HepG2 (cell line): ENCODE measurements at regions not wholly inside any gene's neighbourhood (a gene's known extent, or its start where the extent isn't known, plus 50 kb on each side); places are given as distances from the start of the nearest gene placed in this dataset.

Experiments
- ATAC-seq: fragments of 200-7000 bp; cut with Tn5 transposase; 3 replicates; pipeline ENCODE4 v1.9.1; 2020; ENCODE audit warnings: mild to moderate bottlenecking, moderate library complexity
- BruUV-seq: library from RNA; stranded (reverse); fragments of 400-500 nt; replicated peaks from 2 replicates; lab custom pipeline; 2021; lab: Mats Ljungman, UMichigan
- CTCF ChIA-PET: fragments of 300-600 bp; formaldehyde crosslinking; extraction: SDS; loops from one replicate; lab custom pipeline; 2021; ENCODE audit warnings: low total read pairs, inconsistent platforms, low intra/inter-chr PET ratio; lab: Yijun Ruan, JAX
- POLR2A ChIA-PET: fragments of 350-600 bp; sonication (Branson Sonifier 250); formaldehyde crosslinking; loops from one replicate; lab custom pipeline; 2020; ENCODE audit warnings: antibody characterized with exemption, inconsistent platforms; lab: Yijun Ruan, JAX
- DNase-seq: peaks from one replicate; pipeline ENCODE4 v3.0.0-alpha.2; 2015; ENCODE audit warnings: low spot score
- FAIRE-seq: peaks from 3 replicates; lab custom pipeline; 2011; peaks lifted over from hg19 to GRCh38; lab: Jason Lieb, UNC
- H2AFZ ChIP-seq: one replicate; pipeline ENCODE4 v1.6.1; 2011; ENCODE audit warnings: low read length, inconsistent platforms
- H3K27ac ChIP-seq: fragments of 300-600 bp; 3 replicates; pipeline ENCODE4 v1.8.0; 2011; ENCODE audit warnings: mixed run types, mild to moderate bottlenecking, mixed read lengths, low read length, inconsistent platforms; ENCODE audit not compliant: insufficient read depth; ENCODE audit errors: extremely low read length
- H3K27me3 ChIP-seq, 2 experiments: fragments of 200-600 bp in 1 of 2; 2 replicates in 1 of 2; 3 replicates in 1 of 2; pipeline versions ENCODE4 v1.6.0 to v1.8.0; 2011; ENCODE audit warnings: low read length in 2 of 2, mild to moderate bottlenecking in 2 of 2, moderate library complexity in 2 of 2, inconsistent platforms in 1 of 2; ENCODE audit not compliant: insufficient read depth in 2 of 2, control insufficient read depth in 1 of 2
- H3K36me3 ChIP-seq, 2 experiments: fragments of 200-600 bp in 1 of 2; replicated peaks in 1 of 2; 2 replicates in 1 of 2; 3 replicates in 1 of 2; pipeline versions ENCODE4 v1.5.1 to v1.8.0; 2011; ENCODE audit warnings: low read length in 2 of 2, inconsistent platforms in 1 of 2; ENCODE audit not compliant: insufficient read depth in 2 of 2, control insufficient read depth in 1 of 2
- H3K4me1 ChIP-seq: 2 replicates; pipeline ENCODE4 v1.5.1; 2012; ENCODE audit warnings: low read length, inconsistent platforms; ENCODE audit not compliant: insufficient read depth
- H3K4me2 ChIP-seq: 2 replicates; pipeline ENCODE4 v1.6.0; 2011; ENCODE audit warnings: low read depth, low read length, inconsistent platforms
- H3K4me3 ChIP-seq, 3 experiments: fragments of 200-600 bp in 1 of 3; sonication (generic), shearing (Covaris generic) in 1 of 3; replicated peaks in 1 of 3; 2 replicates each; pipeline ENCODE4 v1.5.1; 2011 to 2016; ENCODE audit warnings: low read length in 3 of 3, inconsistent platforms in 2 of 3, low read depth in 2 of 3, mild to moderate bottlenecking in 2 of 3, control low read depth in 1 of 3, mixed read lengths in 1 of 3; ENCODE audit not compliant: insufficient read depth in 1 of 3
- H3K79me2 ChIP-seq: one replicate; pipeline ENCODE4 v1.6.1; 2011; ENCODE audit warnings: low read length, inconsistent platforms; ENCODE audit not compliant: insufficient read depth
- H3K9ac ChIP-seq: 2 replicates; pipeline ENCODE4 v1.6.0; 2011; ENCODE audit warnings: mild to moderate bottlenecking, low read depth, low read length, inconsistent platforms; ENCODE audit not compliant: insufficient read depth
- H3K9me3 ChIP-seq: 2 replicates; pipeline ENCODE4 v1.5.1; 2012; ENCODE audit warnings: mild to moderate bottlenecking, low read length
- H4K20me1 ChIP-seq: 2 replicates; pipeline ENCODE4 v1.6.0; 2011; ENCODE audit warnings: inconsistent platforms, mild to moderate bottlenecking, low read length, moderate library complexity; ENCODE audit not compliant: insufficient read depth
- CBFB ChIP-seq: sonication (generic); formaldehyde crosslinking; IDR thresholded peaks from 2 replicates; pipeline ENCODE4 v1.4.0; 2020; ENCODE audit warnings: missing genetic modification reagents
- FOXJ3 ChIP-seq: sonication (generic); formaldehyde crosslinking; IDR thresholded peaks from 2 replicates; pipeline ENCODE4 v1.4.0; 2020; ENCODE audit warnings: missing genetic modification reagents, mild to moderate bottlenecking, borderline replicate concordance
- HES4 ChIP-seq: sonication (generic); formaldehyde crosslinking; IDR thresholded peaks from 2 replicates; pipeline ENCODE4 v1.9.0; 2021; ENCODE audit warnings: mild to moderate bottlenecking, missing genetic modification reagents, borderline replicate concordance
- HIVEP1 ChIP-seq: sonication (generic); formaldehyde crosslinking; IDR thresholded peaks from 2 replicates; pipeline ENCODE4 v1.4.0; 2020; ENCODE audit warnings: mild to moderate bottlenecking, missing genetic modification reagents
- KDM5A ChIP-seq: fragments of 200-600 bp; sonication (generic); IDR thresholded peaks from 2 replicates; pipeline ENCODE4 v1.7.0; 2018; ENCODE audit warnings: antibody characterized with exemption, mild to moderate bottlenecking, low read length, borderline replicate concordance
- NCOA5 ChIP-seq: sonication (generic); formaldehyde crosslinking; IDR thresholded peaks from 2 replicates; pipeline ENCODE4 v1.4.0; 2020; ENCODE audit warnings: missing genetic modification reagents
- RFXAP ChIP-seq: sonication (generic); formaldehyde crosslinking; IDR thresholded peaks from 2 replicates; pipeline ENCODE4 v1.4.0; 2020; ENCODE audit warnings: missing genetic modification reagents, borderline replicate concordance
- ZFP37 ChIP-seq: sonication (generic); formaldehyde crosslinking; IDR thresholded peaks from 2 replicates; pipeline ENCODE4 v1.4.0; 2020; ENCODE audit warnings: missing genetic modification reagents, borderline replicate concordance
- ZNF20 ChIP-seq: sonication (generic); formaldehyde crosslinking; IDR thresholded peaks from 2 replicates; pipeline ENCODE4 v1.4.0; 2020; ENCODE audit warnings: mild to moderate bottlenecking, moderate library complexity, missing genetic modification reagents
- ZNF329 ChIP-seq: sonication (generic); formaldehyde crosslinking; IDR thresholded peaks from 2 replicates; pipeline ENCODE4 v1.9.0; 2021; ENCODE audit warnings: low read depth, mild to moderate bottlenecking, missing genetic modification reagents
- ZNF616 ChIP-seq: sonication (generic); formaldehyde crosslinking; IDR thresholded peaks from 2 replicates; pipeline ENCODE4 v1.5.0; 2020; ENCODE audit warnings: low read depth, mild to moderate bottlenecking, missing genetic modification reagents
- ZNF768 ChIP-seq: sonication (generic); formaldehyde crosslinking; IDR thresholded peaks from 2 replicates; pipeline ENCODE4 v1.4.0; 2020; ENCODE audit warnings: missing genetic modification reagents
- WGBS: methylation state at CpG from one replicate; pipeline ENCODE4 v1.1.6; 2017; ENCODE audit warnings: low lambda C conversion rate; 5-methylcytosine and 5-hydroxymethylcytosine counted together
- in situ Hi-C: cut with HindIII; loops from 2 replicates; pipeline ENCODE4 v1.10.0; 2017; ENCODE audit warnings: low pct_unique_long_range_greater_than_20kb; ENCODE audit not compliant: extremely low pct_ligation_motif_present
- intact Hi-C: fragments of 100-400 bp; cut with micrococcal nuclease; formaldehyde crosslinking; loops from one replicate; pipeline ENCODE4 v1.10.0; 2022; ENCODE audit not compliant: unreplicated experiment
- TF ChIP-seq, protein P1 (sequence below): sonication (generic); formaldehyde crosslinking; IDR thresholded peaks from 2 replicates; pipeline ENCODE4 v1.8.0; 2022; ENCODE audit warnings: low read depth, missing genetic modification reagents
- TF ChIP-seq, protein P2 (sequence below): sonication (generic); formaldehyde crosslinking; IDR thresholded peaks from 2 replicates; pipeline ENCODE4 v1.4.0; 2020; ENCODE audit warnings: mild to moderate bottlenecking, missing genetic modification reagents
- TF ChIP-seq, protein P3 (sequence below): sonication (generic); IDR thresholded peaks from 2 replicates; pipeline ENCODE4 v1.6.1; 2016; ENCODE audit warnings: low read depth, borderline replicate concordance

DNA sequence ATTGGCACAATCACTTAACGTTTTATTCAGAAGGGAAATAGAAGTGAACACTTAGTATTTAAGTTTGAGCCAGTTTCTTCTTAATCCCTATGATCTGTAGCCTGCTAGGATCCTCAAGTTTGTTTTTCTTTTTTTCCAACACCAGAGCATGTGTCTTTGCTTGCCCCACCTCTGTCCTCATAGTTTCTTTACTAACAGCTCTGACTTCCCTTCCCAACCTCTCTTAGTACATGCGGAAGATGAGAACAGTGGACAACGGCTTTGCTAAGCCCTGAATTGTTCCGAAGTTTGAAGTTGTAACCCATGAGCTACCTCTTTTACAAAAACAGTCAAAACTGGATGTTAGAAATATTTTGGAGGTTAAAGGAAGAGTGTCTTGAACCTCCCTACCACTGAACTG lies 61.7 kb upstream of the TAF11L2 start:
- BruUV-seq, result no TSS peak
- Histone ChIP-seq H3K4me3 (no peak overlapping the region), H2AFZ (no peak overlapping the region), H3K79me2 (no peaks in the 10 kb centered on the region), H3K9ac (no peak overlapping the region), H3K4me2 (no peak overlapping the region), H3K27me3 (peaks cover 0 to 6% of the 10 kb centered on the region in 2 experiments; a peak in 1 of 5 replicates), H3K9me3 (no peaks in the 10 kb centered on the region), H3K36me3 (no peaks in the 10 kb centered on the region), H4K20me1 (no peaks in the 10 kb centered on the region), H3K27ac (no peak overlapping the region), H3K4me1 (no peaks in the 10 kb centered on the region)
- 32% methylated on average over 4 of the region's 4 CpGs for WGBS
- intact Hi-C loops (no loop called here), in situ Hi-C loops (no loop called here)
- DNase-seq (no peak), ATAC-seq (no peak), FAIRE-seq (no peak)
- no peak for TF ChIP-seq KDM5A
- TF ChIP-seq, protein P1, sequence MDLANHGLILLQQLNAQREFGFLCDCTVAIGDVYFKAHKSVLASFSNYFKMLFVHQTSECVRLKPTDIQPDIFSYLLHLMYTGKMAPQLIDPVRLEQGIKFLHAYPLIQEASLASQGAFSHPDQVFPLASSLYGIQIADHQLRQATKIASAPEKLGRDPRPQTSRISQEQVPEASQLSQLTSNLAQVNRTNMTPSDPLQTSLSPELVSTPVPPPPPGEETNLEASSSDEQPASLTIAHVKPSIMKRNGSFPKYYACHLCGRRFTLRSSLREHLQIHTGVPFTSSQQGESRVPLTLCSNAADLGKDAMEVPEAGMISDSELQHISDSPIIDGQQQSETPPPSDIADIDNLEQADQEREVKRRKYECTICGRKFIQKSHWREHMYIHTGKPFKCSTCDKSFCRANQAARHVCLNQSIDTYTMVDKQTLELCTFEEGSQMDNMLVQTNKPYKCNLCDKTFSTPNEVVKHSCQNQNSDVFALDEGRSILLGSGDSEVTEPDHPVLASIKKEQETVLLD (CRISPR knock-in tag), result no peak
- TF ChIP-seq HIVEP1 (CRISPR knock-in tag), result no peak
- no peak for TF ChIP-seq HES4 (CRISPR knock-in tag)
- TF ChIP-seq, protein P2, sequence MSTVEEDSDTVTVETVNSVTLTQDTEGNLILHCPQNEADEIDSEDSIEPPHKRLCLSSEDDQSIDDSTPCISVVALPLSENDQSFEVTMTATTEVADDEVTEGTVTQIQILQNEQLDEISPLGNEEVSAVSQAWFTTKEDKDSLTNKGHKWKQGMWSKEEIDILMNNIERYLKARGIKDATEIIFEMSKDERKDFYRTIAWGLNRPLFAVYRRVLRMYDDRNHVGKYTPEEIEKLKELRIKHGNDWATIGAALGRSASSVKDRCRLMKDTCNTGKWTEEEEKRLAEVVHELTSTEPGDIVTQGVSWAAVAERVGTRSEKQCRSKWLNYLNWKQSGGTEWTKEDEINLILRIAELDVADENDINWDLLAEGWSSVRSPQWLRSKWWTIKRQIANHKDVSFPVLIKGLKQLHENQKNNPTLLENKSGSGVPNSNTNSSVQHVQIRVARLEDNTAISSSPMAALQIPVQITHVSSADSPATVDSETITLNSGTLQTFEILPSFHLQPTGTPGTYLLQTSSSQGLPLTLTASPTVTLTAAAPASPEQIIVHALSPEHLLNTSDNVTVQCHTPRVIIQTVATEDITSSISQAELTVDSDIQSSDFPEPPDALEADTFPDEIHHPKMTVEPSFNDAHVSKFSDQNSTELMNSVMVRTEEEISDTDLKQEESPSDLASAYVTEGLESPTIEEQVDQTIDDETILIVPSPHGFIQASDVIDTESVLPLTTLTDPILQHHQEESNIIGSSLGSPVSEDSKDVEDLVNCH (CRISPR knock-in tag), result no peak
- TF ChIP-seq, protein P3, sequence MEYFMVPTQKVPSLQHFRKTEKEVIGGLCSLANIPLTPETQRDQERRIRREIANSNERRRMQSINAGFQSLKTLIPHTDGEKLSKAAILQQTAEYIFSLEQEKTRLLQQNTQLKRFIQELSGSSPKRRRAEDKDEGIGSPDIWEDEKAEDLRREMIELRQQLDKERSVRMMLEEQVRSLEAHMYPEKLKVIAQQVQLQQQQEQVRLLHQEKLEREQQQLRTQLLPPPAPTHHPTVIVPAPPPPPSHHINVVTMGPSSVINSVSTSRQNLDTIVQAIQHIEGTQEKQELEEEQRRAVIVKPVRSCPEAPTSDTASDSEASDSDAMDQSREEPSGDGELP, result no peak
- no peak for TF ChIP-seq RFXAP (CRISPR knock-in tag)
- no peak for TF ChIP-seq ZNF616 (CRISPR knock-in tag)
- no peak for TF ChIP-seq ZFP37
- no peak for TF ChIP-seq ZNF768 (CRISPR knock-in tag)
- no peak for TF ChIP-seq FOXJ3 (CRISPR knock-in tag)
- no peak for TF ChIP-seq CBFB (CRISPR knock-in tag)
- TF ChIP-seq NCOA5 (CRISPR knock-in tag), result no peak
- no peak for TF ChIP-seq ZNF20
- TF ChIP-seq ZNF329, result no peak
- ChIA-PET CTCF (no interaction called here), POLR2A (no interaction called here)
